Astrocyte (in vitro differentiated cells and primary cell): ENCODE measurements at regions not wholly inside any gene's neighbourhood (a gene's known extent, or its start where the extent isn't known, plus 50 kb on each side); places are given as distances from the start of the nearest gene placed in this dataset.

Source experiments
- DNase-seq: peaks from one replicate; pipeline ENCODE4 v3.0.0-alpha.2; 2010; ENCODE audit warnings: low read depth
- FAIRE-seq: peaks from 2 replicates; lab custom pipeline; 2011; peaks lifted over from hg19 to GRCh38; lab: Jason Lieb, UNC
- H2AFZ ChIP-seq: 2 replicates; pipeline ENCODE4 v1.6.0; 2012; ENCODE audit warnings: low read depth, low read length, inconsistent platforms
- H3K27ac ChIP-seq: 2 replicates; pipeline ENCODE4 v1.5.1; 2011; ENCODE audit warnings: low read depth, low read length, inconsistent platforms
- H3K27me3 ChIP-seq: 2 replicates; pipeline ENCODE4 v1.6.0; 2011; ENCODE audit warnings: low read length, inconsistent platforms; ENCODE audit not compliant: insufficient read depth
- H3K36me3 ChIP-seq: 2 replicates; pipeline ENCODE4 v1.5.1; 2011; ENCODE audit warnings: low read length, inconsistent platforms; ENCODE audit not compliant: insufficient read depth
- H3K4me1 ChIP-seq: 2 replicates; pipeline ENCODE4 v1.5.1; 2011; ENCODE audit warnings: low read length, inconsistent platforms; ENCODE audit not compliant: insufficient read depth
- H3K4me2 ChIP-seq: 2 replicates; pipeline ENCODE4 v1.6.0; 2012; ENCODE audit warnings: low read length, inconsistent platforms
- H3K4me3 ChIP-seq: 2 replicates; pipeline ENCODE4 v1.5.1; 2011; ENCODE audit warnings: low read depth, mild to moderate bottlenecking, low read length, inconsistent platforms; ENCODE audit not compliant: insufficient read depth
- H3K79me2 ChIP-seq: 2 replicates; pipeline ENCODE4 v1.6.0; 2012; ENCODE audit warnings: mild to moderate bottlenecking, low read length, inconsistent platforms; ENCODE audit not compliant: insufficient read depth
- H3K9ac ChIP-seq: 2 replicates; pipeline ENCODE4 v1.6.0; 2012; ENCODE audit warnings: mild to moderate bottlenecking, low read length, inconsistent platforms
- H3K9me3 ChIP-seq: 2 replicates; pipeline ENCODE4 v1.5.1; 2012; ENCODE audit warnings: low read depth, mild to moderate bottlenecking, low read length, inconsistent platforms; ENCODE audit not compliant: insufficient read depth
- H4K20me1 ChIP-seq: 2 replicates; pipeline ENCODE4 v1.6.0; 2012; ENCODE audit warnings: low read length, inconsistent platforms; ENCODE audit not compliant: insufficient read depth
- H3K27ac Mint-ChIP-seq: one replicate; pipeline ENCODE4 v1.8.0; 2021; ENCODE audit warnings: mild to moderate bottlenecking, mixed read lengths; ENCODE audit not compliant: unreplicated experiment
- H3K27me3 Mint-ChIP-seq: one replicate; pipeline ENCODE4 v1.8.0; 2021; ENCODE audit warnings: low read depth, mixed read lengths; ENCODE audit not compliant: unreplicated experiment
- H3K36me3 Mint-ChIP-seq: one replicate; pipeline ENCODE4 v1.8.0; 2021; ENCODE audit warnings: low read depth, mixed read lengths; ENCODE audit not compliant: unreplicated experiment
- H3K4me1 Mint-ChIP-seq: one replicate; pipeline ENCODE4 v1.8.0; 2021; ENCODE audit warnings: low read depth, mixed read lengths; ENCODE audit not compliant: unreplicated experiment
- H3K4me3 Mint-ChIP-seq: one replicate; pipeline ENCODE4 v1.8.0; 2021; ENCODE audit warnings: mild to moderate bottlenecking, moderate library complexity, mixed read lengths; ENCODE audit not compliant: unreplicated experiment
- H3K9me3 Mint-ChIP-seq: one replicate; pipeline ENCODE4 v1.8.0; 2021; ENCODE audit warnings: mild to moderate bottlenecking, mixed read lengths; ENCODE audit not compliant: unreplicated experiment
- EZH2 ChIP-seq: IDR thresholded peaks from 2 replicates; pipeline ENCODE4 v1.6.1; 2012; ENCODE audit warnings: mild to moderate bottlenecking, low read length, inconsistent platforms; ENCODE audit not compliant: insufficient read depth
- TF ChIP-seq, protein P1 (sequence below): IDR thresholded peaks from 2 replicates; pipeline ENCODE4 v1.5.1; 2011; ENCODE audit warnings: low read depth, mild to moderate bottlenecking, inconsistent platforms, low read length, moderate library complexity; ENCODE audit not compliant: insufficient read depth

DNA sequence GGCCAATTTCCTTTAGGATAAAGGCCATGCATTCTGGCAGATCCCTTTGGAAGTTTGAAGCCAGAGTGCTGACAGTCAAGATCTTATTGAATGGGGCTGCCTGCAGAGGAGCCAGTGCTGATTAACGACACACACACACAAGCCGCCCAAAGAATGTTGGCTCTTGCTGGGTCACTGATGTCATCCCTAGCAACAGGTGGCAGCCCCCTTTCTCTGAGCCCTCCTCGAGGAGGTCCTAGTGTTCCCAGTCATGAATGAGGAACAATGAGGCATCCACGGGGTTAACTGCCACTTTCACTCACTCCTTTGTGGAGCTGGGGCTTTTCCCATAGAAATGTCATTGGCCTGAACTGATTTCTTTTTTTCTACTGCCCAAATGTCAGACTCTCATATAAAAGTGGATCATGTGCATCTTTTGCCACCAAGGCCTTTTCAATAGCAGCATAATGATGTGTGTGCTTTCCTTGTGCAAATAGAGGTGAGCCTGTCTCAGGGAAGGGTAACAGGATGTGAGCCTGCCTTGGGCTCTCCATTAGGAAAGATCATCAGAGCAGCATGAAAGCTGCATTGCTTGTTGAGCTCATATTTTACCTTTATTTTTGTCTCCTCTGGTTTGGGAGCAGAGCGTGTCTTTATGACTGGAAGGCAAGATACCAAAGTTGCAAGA is 301.8 kb upstream of the MTNR1B start:
- Mint-ChIP-seq H3K9me3 (no peaks in the 10 kb centered on the region), H3K4me3 (no peak overlapping the region), H3K4me1 (peaks cover 13% of the 10 kb centered on the region), H3K27me3 (no peaks in the 10 kb centered on the region), H3K36me3 (peaks cover 4% of the 10 kb centered on the region), H3K27ac (no peak overlapping the region)
- DNase-seq (no peak), FAIRE-seq (no peak)
- Histone ChIP-seq H3K79me2 (no peaks in the 10 kb centered on the region), H3K36me3 (no peaks in the 10 kb centered on the region), H4K20me1 (no peaks in the 10 kb centered on the region), H3K4me2 (no peak overlapping the region), H2AFZ (no peak overlapping the region), H3K27ac (no peak overlapping the region), H3K4me3 (no peak overlapping the region), H3K4me1 (no peaks in the 10 kb centered on the region), H3K27me3 (no peaks in the 10 kb centered on the region), H3K9me3 (no peaks in the 10 kb centered on the region), H3K9ac (no peak overlapping the region)
- TF ChIP-seq EZH2: no peak
- TF ChIP-seq, protein P1, sequence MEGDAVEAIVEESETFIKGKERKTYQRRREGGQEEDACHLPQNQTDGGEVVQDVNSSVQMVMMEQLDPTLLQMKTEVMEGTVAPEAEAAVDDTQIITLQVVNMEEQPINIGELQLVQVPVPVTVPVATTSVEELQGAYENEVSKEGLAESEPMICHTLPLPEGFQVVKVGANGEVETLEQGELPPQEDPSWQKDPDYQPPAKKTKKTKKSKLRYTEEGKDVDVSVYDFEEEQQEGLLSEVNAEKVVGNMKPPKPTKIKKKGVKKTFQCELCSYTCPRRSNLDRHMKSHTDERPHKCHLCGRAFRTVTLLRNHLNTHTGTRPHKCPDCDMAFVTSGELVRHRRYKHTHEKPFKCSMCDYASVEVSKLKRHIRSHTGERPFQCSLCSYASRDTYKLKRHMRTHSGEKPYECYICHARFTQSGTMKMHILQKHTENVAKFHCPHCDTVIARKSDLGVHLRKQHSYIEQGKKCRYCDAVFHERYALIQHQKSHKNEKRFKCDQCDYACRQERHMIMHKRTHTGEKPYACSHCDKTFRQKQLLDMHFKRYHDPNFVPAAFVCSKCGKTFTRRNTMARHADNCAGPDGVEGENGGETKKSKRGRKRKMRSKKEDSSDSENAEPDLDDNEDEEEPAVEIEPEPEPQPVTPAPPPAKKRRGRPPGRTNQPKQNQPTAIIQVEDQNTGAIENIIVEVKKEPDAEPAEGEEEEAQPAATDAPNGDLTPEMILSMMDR: no peak

DNA sequence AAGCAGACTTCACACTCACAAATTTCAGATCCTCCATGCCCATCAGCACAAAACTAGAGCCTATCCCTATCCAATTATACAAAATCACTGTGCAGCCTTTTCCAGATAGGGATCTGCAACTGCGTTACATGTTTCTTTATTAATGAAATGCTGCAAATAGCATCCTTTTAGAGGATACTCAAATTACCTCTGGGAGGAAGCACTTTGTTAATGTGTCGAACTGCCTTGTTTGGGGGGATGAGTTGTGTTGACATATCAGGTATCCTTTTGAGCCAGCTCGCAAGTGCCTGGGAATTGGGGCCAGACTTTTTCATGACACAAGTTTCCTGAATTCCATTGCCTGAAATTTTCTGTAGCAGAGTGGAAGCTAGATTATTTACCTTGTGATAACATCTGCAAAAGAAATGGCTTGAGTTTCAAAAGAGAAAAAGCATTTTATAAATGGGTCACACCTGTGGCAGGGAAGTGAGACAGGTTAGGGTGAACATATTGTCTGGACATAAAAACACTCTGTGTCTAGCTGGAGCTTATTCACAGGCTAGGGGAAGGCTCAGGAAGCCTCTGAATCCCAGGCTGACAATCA is 299.1 kb upstream of the MTNR1B start:
- Mint-ChIP-seq H3K4me1 (no peaks in the 10 kb centered on the region), H3K4me3 (no peak overlapping the region)
- TF ChIP-seq, protein P1: no peak
- no peak for TF ChIP-seq EZH2

DNA sequence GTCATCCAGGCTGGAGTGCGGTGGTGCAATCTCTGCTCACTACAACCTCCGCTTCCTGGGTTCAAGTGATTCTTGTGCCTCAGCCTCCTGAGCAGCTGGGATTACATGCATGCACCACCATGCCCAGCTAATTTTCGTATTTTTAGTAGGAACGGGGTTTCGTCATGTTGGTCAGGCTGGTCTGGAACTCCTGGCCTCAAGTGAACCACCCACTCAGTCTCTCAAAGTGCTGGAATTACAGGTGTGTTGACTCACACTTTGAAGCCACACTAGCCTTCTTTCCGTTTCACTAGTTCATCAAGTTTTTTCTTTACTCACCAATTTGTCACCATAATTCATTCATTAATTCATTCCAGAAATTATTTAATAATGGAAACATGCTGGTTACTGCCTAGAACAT is 298.4 kb upstream of the MTNR1B start:
- H3K27me3 ChIP-seq: no peaks in the 10 kb centered on the region
- H3K4me2 ChIP-seq: no peak overlapping the region
- H3K9ac ChIP-seq: no peak overlapping the region
- no peaks in the 10 kb centered on the region for H3K79me2 ChIP-seq
- TF ChIP-seq, protein P1: no peak
- no peak for TF ChIP-seq EZH2
- no peak overlapping the region for H3K4me3 ChIP-seq
- Mint-ChIP-seq H3K4me1 (no peaks in the 10 kb centered on the region), H3K27me3 (no peaks in the 10 kb centered on the region), H3K36me3 (peaks cover 5% of the 10 kb centered on the region), H3K9me3 (no peaks in the 10 kb centered on the region), H3K4me3 (no peak overlapping the region), H3K27ac (no peak overlapping the region)
- no peaks in the 10 kb centered on the region for H3K9me3 ChIP-seq
- H4K20me1 ChIP-seq: no peaks in the 10 kb centered on the region
- no peak overlapping the region for H3K27ac ChIP-seq
- DNase-seq: no peak
- no peaks in the 10 kb centered on the region for H3K4me1 ChIP-seq
- H3K36me3 ChIP-seq: no peaks in the 10 kb centered on the region
- no peak overlapping the region for H2AFZ ChIP-seq
- no peak for FAIRE-seq

More for the DNA sequence above, 299.1 kb upstream of the MTNR1B start:
- no peak overlapping the region for H3K27ac Mint-ChIP-seq
- H3K27ac ChIP-seq: no peak overlapping the region
- no peaks in the 10 kb centered on the region for H3K79me2 ChIP-seq
- H3K9ac ChIP-seq: no peak overlapping the region
- no peak overlapping the region for H3K4me2 ChIP-seq
- no peaks in the 10 kb centered on the region for H3K9me3 Mint-ChIP-seq
- H3K27me3 ChIP-seq: no peaks in the 10 kb centered on the region
- no peaks in the 10 kb centered on the region for H3K27me3 Mint-ChIP-seq
- H3K4me3 ChIP-seq: no peak overlapping the region
- no peaks in the 10 kb centered on the region for H3K9me3 ChIP-seq
- FAIRE-seq (no peak), DNase-seq (no peak)
- no peaks in the 10 kb centered on the region for H3K4me1 ChIP-seq
- H3K36me3 ChIP-seq: no peaks in the 10 kb centered on the region
- no peaks in the 10 kb centered on the region for H4K20me1 ChIP-seq
- no peak overlapping the region for H2AFZ ChIP-seq
- H3K36me3 Mint-ChIP-seq: peaks cover 5% of the 10 kb centered on the region
